ENCODE measurements at regions not wholly inside any gene's neighbourhood (a gene's known extent, or its start where the extent isn't known, plus 50 kb on each side); places are given as distances from the start of the nearest gene placed in this dataset.

GRCh38 chr16:6880263-6880662 is 452.4 kb upstream of the RBFOX1 start:
- H3K27me3 ChIP-seq, result no peaks in the 10 kb centered on the region
- 38 to 72% methylated on average over 2 to 4 of the region's 4 CpGs for WGBS, 2 donors (ENCODE audit: low coverage in 1 of 2)
- no peak for DNase-seq
- no peak overlapping the region for H3K4me3 ChIP-seq
- TF ChIP-seq POLR2A (IDR thresholded peaks at IDR 0.05) (no peak), EP300 (IDR thresholded peaks at IDR 0.05; ENCODE audit: low read depth) (no peak), POLR2AphosphoS5 (IDR thresholded peaks at IDR 0.05) (no peak), CTCF (IDR thresholded peaks at IDR 0.05) (no peak)
- no peaks in the 10 kb centered on the region for H3K9me3 ChIP-seq
- no peaks in the 10 kb centered on the region for H3K36me3 ChIP-seq
- in situ Hi-C loops (cut with MboI; ENCODE audit: low pct_ligation_motif_present in 1 of 4, low pct_unique_long_range_greater_than_20kb in 1 of 4, low sequenced_read_pairs in 3 of 4), result no loop called here
- H3K4me1 ChIP-seq, result no peaks in the 10 kb centered on the region
- H3K27ac ChIP-seq, result no peak overlapping the region
- intact Hi-C loops (cut with DNase I; ENCODE audit: low total_unique reads), result no loop called here

- intact Hi-C loops (cut with DNase I; ENCODE audit: low total_unique reads), result no loop called here
- no peak for DNase-seq
- Histone ChIP-seq H3K4me3 (no peak overlapping the region), H3K27ac (no peak overlapping the region), H3K27me3 (no peaks in the 10 kb centered on the region), H3K9me3 (no peaks in the 10 kb centered on the region), H3K36me3 (no peaks in the 10 kb centered on the region), H3K4me1 (no peaks in the 10 kb centered on the region)
- WGBS, 2 donors (ENCODE audit: low coverage in 1 of 2), result 68 to 78% methylated on average over 5 of the region's 5 CpGs
- in situ Hi-C loops (cut with MboI; ENCODE audit: low pct_ligation_motif_present in 1 of 4, low pct_unique_long_range_greater_than_20kb in 1 of 4, low sequenced_read_pairs in 3 of 4), result no loop called here
- TF ChIP-seq POLR2A (IDR thresholded peaks at IDR 0.05), result no peak
- TF ChIP-seq CTCF (IDR thresholded peaks at IDR 0.05), result no peak
- no peak for TF ChIP-seq EP300 (IDR thresholded peaks at IDR 0.05; ENCODE audit: low read depth)
- TF ChIP-seq POLR2AphosphoS5 (IDR thresholded peaks at IDR 0.05), result no peak
These were observed 468.0 kb upstream of the RBFOX1 start for GRCh38 chr16:6864671-6865070.

- intact Hi-C loops (cut with DNase I; ENCODE audit: low total_unique reads), result no loop called here
- H3K4me1 ChIP-seq, result no peaks in the 10 kb centered on the region
- H3K9me3 ChIP-seq, result no peaks in the 10 kb centered on the region
- no peak for DNase-seq
- H3K27ac ChIP-seq, result no peak overlapping the region
- WGBS, 2 donors (ENCODE audit: low coverage in 1 of 2), result 70% methylated on average over 4 of the region's 4 CpGs
- TF ChIP-seq EP300 (IDR thresholded peaks at IDR 0.05; ENCODE audit: low read depth) (no peak), CTCF (IDR thresholded peaks at IDR 0.05) (no peak), POLR2A (IDR thresholded peaks at IDR 0.05) (no peak), POLR2AphosphoS5 (IDR thresholded peaks at IDR 0.05) (no peak)
- in situ Hi-C loops (cut with MboI; ENCODE audit: low pct_ligation_motif_present in 1 of 4, low pct_unique_long_range_greater_than_20kb in 1 of 4, low sequenced_read_pairs in 3 of 4), result no loop called here
- H3K4me3 ChIP-seq, result no peak overlapping the region
- H3K36me3 ChIP-seq, result no peaks in the 10 kb centered on the region
- H3K27me3 ChIP-seq, result no peaks in the 10 kb centered on the region
These were observed 468.4 kb upstream of the RBFOX1 start for GRCh38 chr16:6864244-6864643.

- no peaks in the 10 kb centered on the region for H3K4me1 ChIP-seq
- intact Hi-C loops (cut with DNase I; ENCODE audit: low total_unique reads), result no loop called here
- no peaks in the 10 kb centered on the region for H3K9me3 ChIP-seq
- TF ChIP-seq POLR2A (IDR thresholded peaks at IDR 0.05) (no peak), EP300 (IDR thresholded peaks at IDR 0.05; ENCODE audit: low read depth) (no peak), POLR2AphosphoS5 (IDR thresholded peaks at IDR 0.05) (no peak), CTCF (IDR thresholded peaks at IDR 0.05) (no peak)
- in situ Hi-C loops (cut with MboI; ENCODE audit: low pct_ligation_motif_present in 1 of 4, low pct_unique_long_range_greater_than_20kb in 1 of 4, low sequenced_read_pairs in 3 of 4), result no loop called here
- no peak overlapping the region for H3K4me3 ChIP-seq
- no peak for DNase-seq
- H3K27ac ChIP-seq, result no peak overlapping the region
- 48% methylated on average over 2 of the region's 2 CpGs; no CpG with 5 or more reads in 1 of the 2 donors for WGBS, 2 donors (ENCODE audit: low coverage in 1 of 2)
- H3K27me3 ChIP-seq, result no peaks in the 10 kb centered on the region
- H3K36me3 ChIP-seq, result no peaks in the 10 kb centered on the region
These were observed 469.5 kb upstream of the RBFOX1 start for GRCh38 chr16:6863135-6863534.

All from transverse colon (tissue), 4 donors.